ENCODE measurements at regions not wholly inside any gene's neighbourhood (a gene's known extent, or its start where the extent isn't known, plus 50 kb on each side); places are given as distances from the start of the nearest gene placed in this dataset.

DNA sequence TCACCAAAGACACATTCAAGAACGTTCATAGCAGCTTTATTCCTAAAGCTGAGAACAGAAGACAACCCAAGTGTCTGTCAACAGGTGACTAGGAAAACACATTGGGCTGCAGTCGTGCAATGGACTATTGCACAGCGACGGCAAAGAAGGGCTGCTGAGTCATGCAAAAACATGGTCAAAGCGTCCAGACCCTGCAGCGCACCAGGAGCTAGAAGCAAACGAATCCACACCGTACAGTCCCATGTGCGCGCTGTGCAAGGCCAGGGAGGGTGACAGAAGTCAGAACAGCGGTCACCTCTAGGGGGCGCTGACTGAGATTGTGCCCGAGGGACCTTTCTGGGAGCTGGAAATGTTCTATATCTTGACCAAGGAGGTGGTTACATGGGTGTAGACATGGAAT, 266.4 kb downstream of the MAF start:
- POLR2A ChIA-PET (ENCODE audit: unreplicated experiment): no interaction called here

More for the DNA sequence above, 266.4 kb downstream of the MAF start:
- Histone ChIP-seq H3K27ac (ENCODE audit: insufficient read depth, low read length) (no peak overlapping the region), H4K20me1 (ENCODE audit: insufficient read depth, low read length) (no peaks in the 10 kb centered on the region), H2BK120ac (ENCODE audit: low read depth, low read length) (no peak overlapping the region), H2AK9ac (replicated peaks; ENCODE audit: low read depth, low read length, poor library complexity) (no peak overlapping the region), H4K5ac (ENCODE audit: low read depth, low read length) (no peak overlapping the region), H3K4ac (ENCODE audit: low read depth, low read length) (no peak overlapping the region), H2BK5ac (ENCODE audit: low read depth, low read length, poor library complexity, severe bottlenecking) (no peak overlapping the region), H3K9me1 (ENCODE audit: insufficient read depth, low read length) (no peaks in the 10 kb centered on the region), H2BK20ac (ENCODE audit: low read depth, low read length) (no peak overlapping the region), H3K9me3 (ENCODE audit: control insufficient read depth, insufficient read depth, low read length) (peaks cover 36% of the 10 kb centered on the region), H2AFZ (replicated peaks; ENCODE audit: low read length, poor library complexity) (no peak overlapping the region), H3K9ac (ENCODE audit: low read depth, low read length) (no peak overlapping the region), H3K27me3 (ENCODE audit: control insufficient read depth, insufficient read depth, low read length) (no peaks in the 10 kb centered on the region), H3K36me3 (ENCODE audit: control insufficient read depth, insufficient read depth, low read length) (no peaks in the 10 kb centered on the region), H3K56ac (ENCODE audit: extremely low read depth, insufficient read depth, low read length) (no peak overlapping the region), H3K18ac (ENCODE audit: low read depth, low read length) (no peak overlapping the region), H3K23ac (ENCODE audit: low read depth, low read length) (no peak overlapping the region), H4K91ac (ENCODE audit: insufficient read depth, low read depth, low read length) (no peak overlapping the region), H2AK5ac (ENCODE audit: low read depth, low read length) (no peak overlapping the region), H4K8ac (ENCODE audit: low read depth in 2 of 2, low read length in 2 of 2) (no peak overlapping the region), H2BK15ac (ENCODE audit: low read depth, low read length) (no peak overlapping the region), H3K14ac (replicated peaks; ENCODE audit: low read depth, low read length) (no peak overlapping the region), H3K4me3 (ENCODE audit: insufficient read depth, low read depth, low read length) (no peak overlapping the region), H3K4me1 (ENCODE audit: control insufficient read depth, insufficient read depth, low read length) (no peaks in the 10 kb centered on the region), H3K4me2 (ENCODE audit: low read depth, low read length) (no peak overlapping the region), H3K79me1 (ENCODE audit: low read depth in 1 of 2, low read length in 2 of 2) (no peaks in the 10 kb centered on the region)
- 44% methylated on average over 6 of the region's 13 CpGs; no CpG with 5 or more reads in 1 of the 2 experiments for WGBS, 2 experiments (ENCODE audit: extremely low coverage in 2 of 2, insufficient read length in 1 of 2)
- ATAC-seq (ENCODE audit: low read depth) (no peak), DNase-seq (no peak)
- in situ Hi-C loops (cut with MboI; ENCODE audit: low sequenced_read_pairs) (no loop called here), intact Hi-C loops (cut with micrococcal nuclease) (no loop called here), dilution Hi-C loops (cut with HindIII; ENCODE audit: low sequenced_read_pairs, unreplicated experiment) (no loop called here)
- CTCF ChIA-PET: no interaction called here
- no TSS peak for BruUV-seq (replicated peaks)
- no peak for TF ChIP-seq SMC3 (IDR thresholded peaks at IDR 0.05; ENCODE audit: low read depth, low read length)
